ENCODE measurements at regions not wholly inside any gene's neighbourhood (a gene's known extent, or its start where the extent isn't known, plus 50 kb on each side); places are given as distances from the start of the nearest gene placed in this dataset.
"Not testable (repeated sequence)": the region's sequence is repeated elsewhere in the genome, so short reads cannot be mapped to it uniquely, and the experiment has no call there.

- DNase-seq, result no peak
Observed at GRCh38 chr20:19875376-19876221, 117.5 kb downstream of the RIN2 start.

- DNase-seq, result no peak
Observed at GRCh38 chr20:19876828-19877460, 118.9 kb downstream of the RIN2 start.

GRCh38 chr20:19879874-19880255, 121.8 kb downstream of the RIN2 start:
- not testable (repeated sequence) for DNase-seq

- no peak for DNase-seq
Observed at GRCh38 chr20:19880256-19881079, 122.4 kb downstream of the RIN2 start.

GRCh38 chr20:19881080-19881840, 123.2 kb downstream of the RIN2 start:
- DNase-seq, result no peak

GRCh38 chr20:19881990-19882389, 123.9 kb downstream of the RIN2 start:
- DNase-seq, result no peak

- no peak for DNase-seq
Observed at GRCh38 chr20:19882446-19882845, 124.4 kb downstream of the RIN2 start.

- no peak for DNase-seq
Observed at GRCh38 chr20:19883501-19883900, 125.4 kb downstream of the RIN2 start.

GRCh38 chr20:19885594-19885938, 127.5 kb downstream of the RIN2 start:
- no peak for DNase-seq

- no peak for DNase-seq
Observed at GRCh38 chr20:19885939-19886660, 128.0 kb downstream of the RIN2 start.

- no peak for DNase-seq
Observed at GRCh38 chr20:19886661-19887288, 128.7 kb downstream of the RIN2 start.

- DNase-seq, result no peak
Observed at GRCh38 chr20:19887556-19888268, 129.4 kb upstream of the NAA20 start.

- no peak for DNase-seq
Observed at GRCh38 chr20:19888269-19888671, 128.9 kb upstream of the NAA20 start.

GRCh38 chr20:19889011-19889953, 127.9 kb upstream of the NAA20 start:
- no peak for DNase-seq

GRCh38 chr20:19890445-19891051, 126.6 kb upstream of the NAA20 start:
- DNase-seq, result peak; percentile 8

- no peak for DNase-seq
Observed at GRCh38 chr20:19893356-19893755, 123.8 kb upstream of the NAA20 start.

GRCh38 chr20:19895761-19896160, 121.4 kb upstream of the NAA20 start:
- DNase-seq, result no peak

GRCh38 chr20:19897891-19898290, 119.3 kb upstream of the NAA20 start:
- DNase-seq, result no peak

- no peak for DNase-seq
Observed at GRCh38 chr20:19901226-19901625, 115.9 kb upstream of the NAA20 start.

Data from NCI-H1417 treated with DMSO at 0.1 percent for 48 hours (cell line).